Cardiac septum (tissue), 1 donor: ENCODE measurements at regions not wholly inside any gene's neighbourhood (a gene's known extent, or its start where the extent isn't known, plus 50 kb on each side); places are given as distances from the start of the nearest gene placed in this dataset.
"Not testable (repeated sequence)": the region's sequence is repeated elsewhere in the genome, so short reads cannot be mapped to it uniquely, and the experiment has no call there.

Experiments used
- DNase-seq: peaks from one replicate; pipeline ENCODE4 v3.0.0-alpha.2; 2020; ENCODE audit warnings: low spot score
- intact Hi-C: fragments of 100-400 bp; cut with DNase I; formaldehyde crosslinking; loops from one replicate; pipeline ENCODE4 v1.14.0; 2022
- donor health status: DM: no; HTN: no; CAD: no.

- intact Hi-C loops, result no loop called here
These were observed 150.9 kb downstream of the EMP1 start for GRCh38 chr12:13347241-13348043.

GRCh38 chr12:13345722-13346121 lies 149.2 kb downstream of the EMP1 start:
- DNase-seq, result no peak
- intact Hi-C loops, result no loop called here

More at GRCh38 chr12:13347241-13348043, 150.9 kb downstream of the EMP1 start:
- DNase-seq, result no peak

- intact Hi-C loops, result no loop called here
- no peak for DNase-seq
These were observed 146.8 kb downstream of the EMP1 start for GRCh38 chr12:13343375-13343774.

- DNase-seq, result no peak
- intact Hi-C loops, result no loop called here
These were observed 146.4 kb downstream of the EMP1 start for GRCh38 chr12:13342971-13343370.

- intact Hi-C loops, result no loop called here
- DNase-seq, result no peak
These were observed 143.6 kb downstream of the EMP1 start for GRCh38 chr12:13340149-13340548.

GRCh38 chr12:13339538-13339937 lies 143.0 kb downstream of the EMP1 start:
- no peak for DNase-seq
- intact Hi-C loops, result no loop called here

GRCh38 chr12:13339091-13339490 lies 142.6 kb downstream of the EMP1 start:
- intact Hi-C loops, result no loop called here
- DNase-seq, result no peak

GRCh38 chr12:13337791-13338190 lies 141.3 kb downstream of the EMP1 start:
- intact Hi-C loops, result no loop called here
- no peak for DNase-seq

GRCh38 chr12:13336216-13336615 lies 139.7 kb downstream of the EMP1 start:
- no peak for DNase-seq
- intact Hi-C loops, result no loop called here

GRCh38 chr12:13328535-13328934 lies 132.0 kb downstream of the EMP1 start:
- DNase-seq, result no peak
- intact Hi-C loops, result no loop called here

- intact Hi-C loops, result no loop called here
- DNase-seq, result no peak
These were observed 129.6 kb downstream of the EMP1 start for GRCh38 chr12:13326076-13326475.

- DNase-seq, intact Hi-C loops: not testable (repeated sequence)
These were observed 128.5 kb downstream of the EMP1 start for GRCh38 chr12:13325037-13325436.

GRCh38 chr12:13318231-13319015 lies 121.9 kb downstream of the EMP1 start:
- intact Hi-C loops, result no loop called here
- DNase-seq, result no peak

GRCh38 chr12:13316587-13317246 lies 120.2 kb downstream of the EMP1 start:
- intact Hi-C loops, result no loop called here
- no peak for DNase-seq

GRCh38 chr12:13313886-13314285 lies 117.4 kb downstream of the EMP1 start:
- DNase-seq, result no peak
- intact Hi-C loops, result no loop called here

- intact Hi-C loops, result no loop called here
- DNase-seq, result no peak
These were observed 115.0 kb downstream of the EMP1 start for GRCh38 chr12:13311551-13311950.

GRCh38 chr12:13307143-13307816 lies 110.8 kb downstream of the EMP1 start:
- intact Hi-C loops, result no loop called here

GRCh38 chr12:13304924-13305323 lies 108.4 kb downstream of the EMP1 start:
- intact Hi-C loops, result no loop called here
- no peak for DNase-seq

More at GRCh38 chr12:13307143-13307816, 110.8 kb downstream of the EMP1 start:
- no peak for DNase-seq

- intact Hi-C loops, result no loop called here
- no peak for DNase-seq
These were observed 102.9 kb downstream of the EMP1 start for GRCh38 chr12:13299457-13299856.

GRCh38 chr12:13293096-13293495 lies 96.6 kb downstream of the EMP1 start:
- no peak for DNase-seq
- intact Hi-C loops, result no loop called here
